LNCAP (cell line): ENCODE measurements at regions not wholly inside any gene's neighbourhood (a gene's known extent, or its start where the extent isn't known, plus 50 kb on each side); places are given as distances from the start of the nearest gene placed in this dataset.

Experiments
- CTCF ChIP-seq: fragments of 450-650 bp; IDR thresholded peaks from 2 replicates; pipeline ENCODE4 v1.5.1; 2017; ENCODE audit warnings: mild to moderate bottlenecking

GRCh38 chr16:7239547-7239946 lies 93.1 kb upstream of the RBFOX1 start:
- TF ChIP-seq CTCF, result no peak

GRCh38 chr16:7236824-7237410 lies 95.7 kb upstream of the RBFOX1 start:
- TF ChIP-seq CTCF, result no peak

- TF ChIP-seq CTCF, result no peak
Observed at GRCh38 chr16:7233975-7234374, 98.7 kb upstream of the RBFOX1 start.

- TF ChIP-seq CTCF, result no peak
Observed at GRCh38 chr16:7231762-7232161, 100.9 kb upstream of the RBFOX1 start.

GRCh38 chr16:7227229-7227721 lies 105.4 kb upstream of the RBFOX1 start:
- TF ChIP-seq CTCF, result no peak

GRCh38 chr16:7221157-7221556 lies 111.5 kb upstream of the RBFOX1 start:
- no peak for TF ChIP-seq CTCF

GRCh38 chr16:7218936-7219335 lies 113.7 kb upstream of the RBFOX1 start:
- TF ChIP-seq CTCF, result no peak

- TF ChIP-seq CTCF, result no peak
Observed at GRCh38 chr16:7217797-7218196, 114.8 kb upstream of the RBFOX1 start.
